ENCODE measurements at regions not wholly inside any gene's neighbourhood (a gene's known extent, or its start where the extent isn't known, plus 50 kb on each side); places are given as distances from the start of the nearest gene placed in this dataset.
A peak's percentile ranks its signal among the peaks of the same experiment; 100 is the strongest.
"Not testable (repeated sequence)": the region's sequence is repeated elsewhere in the genome, so short reads cannot be mapped to it uniquely, and the experiment has no call there.

- DNase-seq (ENCODE audit: low spot score), result no peak
- in situ Hi-C loops (cut with HindIII; ENCODE audit: low sequenced_read_pairs), result no loop called here
These were observed 103.3 kb upstream of the CBLB start for GRCh38 chr3:105972069-105972468.

GRCh38 chr3:105974381-105974780 lies 105.6 kb upstream of the CBLB start:
- peak; percentile 70 for DNase-seq (ENCODE audit: low spot score)
- in situ Hi-C loops (cut with HindIII; ENCODE audit: low sequenced_read_pairs), result no loop called here

- in situ Hi-C loops (cut with HindIII; ENCODE audit: low sequenced_read_pairs), result no loop called here
These were observed 107.4 kb upstream of the CBLB start for GRCh38 chr3:105976196-105976595.

GRCh38 chr3:105979961-105980360 lies 111.1 kb upstream of the CBLB start:
- in situ Hi-C loops (cut with HindIII; ENCODE audit: low sequenced_read_pairs), result no loop called here

More at GRCh38 chr3:105976196-105976595, 107.4 kb upstream of the CBLB start:
- DNase-seq (ENCODE audit: low spot score), result no peak

GRCh38 chr3:105982207-105982606 lies 113.4 kb upstream of the CBLB start:
- in situ Hi-C loops (cut with HindIII; ENCODE audit: low sequenced_read_pairs), result no loop called here
- no peak for DNase-seq (ENCODE audit: low spot score)

More at GRCh38 chr3:105979961-105980360, 111.1 kb upstream of the CBLB start:
- no peak for DNase-seq (ENCODE audit: low spot score)

GRCh38 chr3:105984837-105985236 lies 116.0 kb upstream of the CBLB start:
- DNase-seq (ENCODE audit: low spot score), result no peak
- in situ Hi-C loops (cut with HindIII; ENCODE audit: low sequenced_read_pairs), result no loop called here

- in situ Hi-C loops (cut with HindIII; ENCODE audit: low sequenced_read_pairs); DNase-seq (ENCODE audit: low spot score): not testable (repeated sequence)
These were observed 117.5 kb upstream of the CBLB start for GRCh38 chr3:105986343-105986742.

GRCh38 chr3:105987809-105988208 lies 119.0 kb upstream of the CBLB start:
- DNase-seq (ENCODE audit: low spot score), result no peak
- in situ Hi-C loops (cut with HindIII; ENCODE audit: low sequenced_read_pairs), result no loop called here

GRCh38 chr3:105988540-105989212 lies 119.9 kb upstream of the CBLB start:
- in situ Hi-C loops (cut with HindIII; ENCODE audit: low sequenced_read_pairs), result no loop called here
- DNase-seq (ENCODE audit: low spot score), result no peak

GRCh38 chr3:105996781-105997180 lies 128.0 kb upstream of the CBLB start:
- no peak for DNase-seq (ENCODE audit: low spot score)
- in situ Hi-C loops (cut with HindIII; ENCODE audit: low sequenced_read_pairs), result no loop called here

GRCh38 chr3:105997466-105997799 lies 128.6 kb upstream of the CBLB start:
- in situ Hi-C loops (cut with HindIII; ENCODE audit: low sequenced_read_pairs), result no loop called here
- DNase-seq (ENCODE audit: low spot score), result no peak

- no peak for DNase-seq (ENCODE audit: low spot score)
These were observed 129.2 kb upstream of the CBLB start for GRCh38 chr3:105997800-105998526.

GRCh38 chr3:105999856-106000255 lies 131.0 kb upstream of the CBLB start:
- in situ Hi-C loops (cut with HindIII; ENCODE audit: low sequenced_read_pairs), result no loop called here

More at GRCh38 chr3:105997800-105998526, 129.2 kb upstream of the CBLB start:
- in situ Hi-C loops (cut with HindIII; ENCODE audit: low sequenced_read_pairs), result no loop called here

GRCh38 chr3:106001923-106002322 lies 133.1 kb upstream of the CBLB start:
- no peak for DNase-seq (ENCODE audit: low spot score)
- in situ Hi-C loops (cut with HindIII; ENCODE audit: low sequenced_read_pairs), result no loop called here

More at GRCh38 chr3:105999856-106000255, 131.0 kb upstream of the CBLB start:
- no peak for DNase-seq (ENCODE audit: low spot score)

- no peak for DNase-seq (ENCODE audit: low spot score)
- in situ Hi-C loops (cut with HindIII; ENCODE audit: low sequenced_read_pairs), result no loop called here
These were observed 135.4 kb upstream of the CBLB start for GRCh38 chr3:106004137-106004681.

- in situ Hi-C loops (cut with HindIII; ENCODE audit: low sequenced_read_pairs), result no loop called here
- DNase-seq (ENCODE audit: low spot score), result no peak
These were observed 136.0 kb upstream of the CBLB start for GRCh38 chr3:106004826-106005225.

GRCh38 chr3:106006001-106006400 lies 137.2 kb upstream of the CBLB start:
- in situ Hi-C loops (cut with HindIII; ENCODE audit: low sequenced_read_pairs), result no loop called here
- DNase-seq (ENCODE audit: low spot score), result no peak

- in situ Hi-C loops (cut with HindIII; ENCODE audit: low sequenced_read_pairs), result no loop called here
- DNase-seq (ENCODE audit: low spot score), result no peak
These were observed 137.8 kb upstream of the CBLB start for GRCh38 chr3:106006571-106006970.

GRCh38 chr3:106007512-106007911 lies 138.7 kb upstream of the CBLB start:
- DNase-seq (ENCODE audit: low spot score), result no peak

GRCh38 chr3:106008766-106009165 lies 140.0 kb upstream of the CBLB start:
- DNase-seq (ENCODE audit: low spot score), result no peak
- in situ Hi-C loops (cut with HindIII; ENCODE audit: low sequenced_read_pairs), result no loop called here

More at GRCh38 chr3:106007512-106007911, 138.7 kb upstream of the CBLB start:
- in situ Hi-C loops (cut with HindIII; ENCODE audit: low sequenced_read_pairs), result no loop called here
